AG10803 (cell line): ENCODE measurements at regions not wholly inside any gene's neighbourhood (a gene's known extent, or its start where the extent isn't known, plus 50 kb on each side); places are given as distances from the start of the nearest gene placed in this dataset.

ENCODE experiments used
- DNase-seq: peaks from one replicate; pipeline ENCODE4 v3.0.0; 2010; ENCODE audit warnings: low read depth
- H3K4me3 ChIP-seq: 2 replicates; pipeline ENCODE4 v1.5.1; 2011; ENCODE audit warnings: mild to moderate bottlenecking, low read length, control low read depth
- TF ChIP-seq, protein P1 (sequence below): conservative IDR thresholded peaks from 2 replicates; pipeline ENCODE4 v1.5.1; 2011; ENCODE audit warnings: mild to moderate bottlenecking, low read length, control low read depth, inconsistent platforms

DNA sequence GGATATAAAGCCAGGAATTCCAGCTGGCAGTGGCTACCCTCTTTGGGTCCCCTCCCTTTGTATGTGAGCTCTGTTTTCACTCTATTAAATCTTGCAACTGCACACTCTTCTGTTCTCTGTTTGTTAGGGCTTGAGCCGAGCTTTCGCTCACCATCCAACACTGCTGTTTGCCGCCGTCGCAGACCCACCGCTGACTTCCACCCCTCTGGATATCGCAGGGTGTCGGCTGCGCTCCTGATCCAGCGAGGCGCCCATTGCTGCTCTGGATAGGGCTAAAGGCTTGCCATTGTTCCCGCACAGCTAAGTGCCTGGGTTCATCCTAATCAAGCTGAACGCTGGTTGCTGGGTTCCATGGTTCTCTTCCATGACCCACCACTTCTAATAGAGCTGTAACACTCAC, 1433.5 kb upstream of the ADGRB3 start:
- TF ChIP-seq, protein P1, sequence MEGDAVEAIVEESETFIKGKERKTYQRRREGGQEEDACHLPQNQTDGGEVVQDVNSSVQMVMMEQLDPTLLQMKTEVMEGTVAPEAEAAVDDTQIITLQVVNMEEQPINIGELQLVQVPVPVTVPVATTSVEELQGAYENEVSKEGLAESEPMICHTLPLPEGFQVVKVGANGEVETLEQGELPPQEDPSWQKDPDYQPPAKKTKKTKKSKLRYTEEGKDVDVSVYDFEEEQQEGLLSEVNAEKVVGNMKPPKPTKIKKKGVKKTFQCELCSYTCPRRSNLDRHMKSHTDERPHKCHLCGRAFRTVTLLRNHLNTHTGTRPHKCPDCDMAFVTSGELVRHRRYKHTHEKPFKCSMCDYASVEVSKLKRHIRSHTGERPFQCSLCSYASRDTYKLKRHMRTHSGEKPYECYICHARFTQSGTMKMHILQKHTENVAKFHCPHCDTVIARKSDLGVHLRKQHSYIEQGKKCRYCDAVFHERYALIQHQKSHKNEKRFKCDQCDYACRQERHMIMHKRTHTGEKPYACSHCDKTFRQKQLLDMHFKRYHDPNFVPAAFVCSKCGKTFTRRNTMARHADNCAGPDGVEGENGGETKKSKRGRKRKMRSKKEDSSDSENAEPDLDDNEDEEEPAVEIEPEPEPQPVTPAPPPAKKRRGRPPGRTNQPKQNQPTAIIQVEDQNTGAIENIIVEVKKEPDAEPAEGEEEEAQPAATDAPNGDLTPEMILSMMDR: no peak
- no peak for DNase-seq
- H3K4me3 ChIP-seq: no peak overlapping the region

DNA sequence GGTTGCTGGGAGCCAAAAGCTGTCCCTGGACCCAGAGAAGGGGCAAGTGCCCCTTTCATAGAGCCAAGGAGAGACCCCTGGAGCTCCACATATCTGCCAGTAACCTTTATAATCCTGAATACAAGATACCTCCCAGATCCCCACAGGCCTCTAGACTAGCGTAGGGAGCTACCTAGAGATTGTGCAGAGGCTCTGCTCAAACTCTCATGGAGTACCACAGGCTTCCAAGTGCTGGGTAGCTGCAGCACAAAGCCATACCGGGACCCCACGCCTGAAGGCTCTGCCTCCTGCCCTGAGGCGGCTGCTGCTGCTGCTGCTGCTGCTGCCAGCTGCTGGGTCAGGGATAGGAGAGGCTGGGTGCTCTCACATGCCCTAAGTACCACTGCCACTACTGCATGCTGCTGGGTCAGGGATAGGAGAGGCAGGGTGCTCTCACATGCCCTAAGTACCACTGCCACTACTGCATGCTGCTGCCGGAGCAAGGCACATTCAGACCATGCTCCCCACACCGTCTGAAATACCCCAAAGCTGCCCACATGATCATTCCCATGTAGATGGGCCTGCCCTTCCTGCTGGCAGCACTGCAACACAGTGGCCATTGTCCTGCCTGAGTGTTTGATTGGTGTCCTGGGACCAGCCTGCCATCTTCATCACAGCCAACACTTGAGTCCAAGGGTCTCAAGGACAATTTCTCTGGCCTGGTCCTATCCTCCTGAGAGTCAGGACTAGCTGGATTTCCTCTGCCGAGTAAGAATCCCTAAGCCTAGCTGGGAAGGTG, 1434.3 kb upstream of the ADGRB3 start:
- no peak overlapping the region for H3K4me3 ChIP-seq
- TF ChIP-seq, protein P1: no peak
- no peak for DNase-seq

DNA sequence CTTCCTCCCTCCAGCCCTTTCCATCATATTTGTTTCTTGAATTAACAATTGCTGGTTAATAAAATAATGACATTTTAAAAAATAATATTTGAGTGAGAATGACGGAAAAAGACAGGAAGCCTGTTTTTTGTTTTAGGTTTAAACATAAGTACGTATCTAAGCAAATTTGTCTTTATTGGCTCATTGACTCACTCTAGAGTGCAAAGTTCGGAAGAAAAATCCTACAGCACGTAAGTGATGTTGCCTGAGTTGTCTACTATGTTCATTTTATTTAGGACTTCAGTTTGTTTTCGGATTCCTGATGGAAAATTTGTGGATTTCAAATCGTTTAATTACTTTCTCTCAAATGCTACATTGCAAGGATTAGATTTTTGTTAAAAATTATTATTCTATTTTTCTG, 1435.7 kb upstream of the ADGRB3 start:
- H3K4me3 ChIP-seq: no peak overlapping the region
- DNase-seq: no peak
- TF ChIP-seq, protein P1: no peak

DNA sequence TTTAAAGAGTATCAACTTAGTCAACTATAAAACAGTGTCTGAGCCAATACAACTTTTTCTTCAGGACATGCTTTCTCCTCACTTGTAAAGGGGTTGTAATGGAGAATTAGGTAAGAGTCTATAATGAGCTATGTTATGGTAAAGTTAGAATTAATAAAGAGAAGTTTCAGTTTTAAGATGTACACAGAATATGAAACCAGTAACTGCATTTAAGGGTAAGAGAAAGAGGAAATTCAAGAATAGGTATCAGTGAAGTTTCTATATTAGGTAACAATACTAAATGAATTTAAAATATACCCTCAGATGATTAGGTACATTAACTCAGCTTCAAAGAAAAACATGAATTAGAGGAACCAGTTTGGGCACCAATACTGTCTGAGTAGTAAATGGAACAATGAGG, 1444.3 kb upstream of the ADGRB3 start:
- no peak for DNase-seq
- TF ChIP-seq, protein P1: no peak
- H3K4me3 ChIP-seq: no peak overlapping the region

DNA sequence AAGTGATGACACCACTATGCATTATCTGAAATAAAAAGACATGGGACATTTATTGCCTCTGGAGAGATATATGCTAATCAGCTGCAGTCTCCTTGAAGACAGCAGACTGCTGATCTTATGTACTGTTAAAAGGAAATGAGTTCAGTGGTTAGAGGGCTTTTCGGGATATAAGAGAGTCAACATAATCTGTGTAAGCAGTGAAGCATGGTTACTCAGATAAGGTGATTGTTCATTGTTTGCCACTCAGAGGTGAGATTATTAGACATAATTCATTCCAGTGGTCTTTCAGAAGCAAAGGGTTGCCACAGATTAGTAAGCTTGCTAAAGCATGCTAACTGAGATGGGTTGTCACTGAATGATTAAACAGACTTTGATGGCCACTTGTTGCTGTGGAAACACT, 1450.7 kb upstream of the ADGRB3 start:
- TF ChIP-seq, protein P1: no peak
- DNase-seq: no peak
- no peak overlapping the region for H3K4me3 ChIP-seq

DNA sequence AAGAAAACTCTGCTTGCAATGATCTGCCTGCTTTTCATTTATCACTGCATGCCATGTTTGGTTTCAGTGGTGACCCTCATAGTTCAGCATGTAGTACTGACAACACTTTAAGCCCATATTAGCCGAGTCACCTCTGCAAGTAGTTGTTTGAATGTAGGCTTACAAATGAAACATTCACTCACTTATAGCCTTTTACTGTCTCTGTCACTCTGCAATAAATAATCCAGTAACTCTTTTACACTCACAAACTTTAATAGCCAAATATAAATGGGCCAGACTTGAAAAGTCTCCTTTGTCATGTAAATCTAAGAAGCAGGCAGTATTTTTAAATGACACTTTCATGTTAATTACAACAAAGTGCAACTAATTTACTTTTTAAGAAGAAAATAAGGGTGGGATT, 1460.0 kb upstream of the ADGRB3 start:
- no peak for DNase-seq
- TF ChIP-seq, protein P1: no peak
- H3K4me3 ChIP-seq: no peak overlapping the region

DNA sequence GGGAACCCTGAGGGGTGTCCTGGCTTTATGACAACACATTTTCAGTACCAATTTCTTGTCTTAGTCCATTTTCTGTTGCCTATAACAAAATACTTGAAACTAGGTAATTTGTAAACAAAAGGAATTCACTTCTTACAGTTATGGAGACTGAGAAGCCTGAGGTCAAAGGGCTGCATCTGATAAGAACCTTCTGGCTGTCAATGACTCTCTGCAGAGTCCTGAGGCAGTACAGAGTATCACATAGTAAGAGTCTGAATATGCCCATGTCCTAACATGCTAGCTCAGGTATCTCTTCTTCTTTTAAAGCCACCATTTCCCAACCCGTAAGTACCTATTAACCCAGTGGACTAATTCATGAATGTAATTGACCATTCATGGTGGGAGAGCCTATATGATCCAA, 1458.6 kb upstream of the EYS start:
- TF ChIP-seq, protein P1: no peak
- H3K4me3 ChIP-seq: no peak overlapping the region
- DNase-seq: no peak
